Dedifferentiated amniotic fluid mesenchymal stem cell (primary cell): ENCODE measurements at regions not wholly inside any gene's neighbourhood (a gene's known extent, or its start where the extent isn't known, plus 50 kb on each side); places are given as distances from the start of the nearest gene placed in this dataset.

Experiments
- DNase-seq: peaks from one replicate; pipeline ENCODE4 v3.0.0-alpha.2; 2016; ENCODE audit errors: extremely low spot score

DNA sequence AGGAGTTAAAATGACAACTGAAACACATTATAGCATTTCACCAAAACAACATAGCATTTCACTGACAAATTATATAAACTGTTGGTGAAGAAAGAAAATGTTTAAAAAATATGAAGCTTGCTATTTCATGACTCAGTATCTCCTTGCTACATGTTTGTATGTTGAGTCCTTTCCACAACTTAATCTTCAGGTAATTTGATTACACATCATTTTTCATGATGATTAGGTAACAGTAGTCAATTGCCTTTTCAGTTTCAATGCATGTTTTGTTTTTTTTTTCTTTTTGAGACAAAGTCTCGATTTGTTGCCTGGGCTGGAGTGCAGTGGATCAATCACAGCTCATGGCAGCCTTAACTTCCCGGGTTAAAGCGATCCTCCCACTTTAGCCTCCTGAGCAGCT, 177.8 kb upstream of the PMFBP1 start:
- no peak for DNase-seq

DNA sequence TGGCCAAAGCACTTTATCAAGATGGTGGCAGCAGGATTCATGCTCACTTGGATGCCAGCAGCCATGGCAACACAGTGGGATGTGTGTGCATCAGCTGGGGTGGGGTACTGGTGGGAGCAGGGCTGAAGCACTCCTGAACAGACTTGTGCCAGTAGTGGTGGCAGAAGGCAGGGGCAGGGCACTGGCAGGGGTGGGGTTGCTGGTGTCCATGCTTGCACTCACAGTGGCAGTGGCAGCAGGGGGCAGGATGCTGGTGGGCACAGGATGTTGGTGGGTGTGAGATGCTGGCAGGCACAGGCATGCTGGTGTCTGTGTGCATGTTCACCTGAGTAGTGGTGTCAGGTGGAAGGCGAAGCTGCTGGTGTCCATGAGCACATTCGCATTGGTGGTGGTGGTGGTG, 161.0 kb upstream of the PMFBP1 start:
- DNase-seq = no peak

DNA sequence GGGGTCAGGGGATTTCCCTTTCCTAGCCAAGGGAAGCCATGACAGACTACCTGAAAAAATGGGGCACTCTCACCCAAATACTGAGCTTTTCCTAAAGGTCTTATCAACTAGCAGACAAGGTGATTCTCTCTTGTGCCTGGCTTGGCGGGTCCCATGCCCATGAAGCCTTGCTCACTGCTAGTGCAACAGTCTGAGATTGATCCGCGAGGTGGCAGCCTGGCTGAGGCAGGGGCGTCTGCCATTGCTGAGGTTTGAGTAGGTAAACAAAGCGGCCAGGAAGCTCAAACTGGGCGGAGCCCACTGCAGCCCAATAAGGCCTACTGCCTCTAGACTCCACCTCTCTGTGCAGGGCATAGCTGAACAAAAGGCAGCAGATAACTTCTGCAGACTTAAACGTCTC, 152.6 kb upstream of the PMFBP1 start:
- DNase-seq = no peak

DNA sequence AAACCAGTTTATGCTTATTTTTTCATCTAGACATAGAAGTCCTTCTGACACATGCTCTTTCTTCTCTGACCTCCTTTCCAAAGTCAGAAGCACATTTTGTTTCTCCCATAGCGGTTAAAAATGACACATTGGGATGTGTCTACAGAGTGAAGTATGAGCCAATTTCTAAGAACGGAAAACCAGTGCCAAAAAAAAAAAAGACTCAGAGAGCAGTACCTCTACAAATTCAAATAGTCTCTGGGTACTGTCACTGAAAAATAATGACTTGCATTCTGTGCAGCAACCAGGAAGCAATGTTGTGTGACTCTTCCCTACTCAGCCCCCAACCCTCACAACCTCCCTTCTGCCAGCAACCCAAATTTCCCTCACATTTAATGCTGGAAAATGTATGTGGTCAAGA, 145.5 kb upstream of the PMFBP1 start:
- no peak for DNase-seq

DNA sequence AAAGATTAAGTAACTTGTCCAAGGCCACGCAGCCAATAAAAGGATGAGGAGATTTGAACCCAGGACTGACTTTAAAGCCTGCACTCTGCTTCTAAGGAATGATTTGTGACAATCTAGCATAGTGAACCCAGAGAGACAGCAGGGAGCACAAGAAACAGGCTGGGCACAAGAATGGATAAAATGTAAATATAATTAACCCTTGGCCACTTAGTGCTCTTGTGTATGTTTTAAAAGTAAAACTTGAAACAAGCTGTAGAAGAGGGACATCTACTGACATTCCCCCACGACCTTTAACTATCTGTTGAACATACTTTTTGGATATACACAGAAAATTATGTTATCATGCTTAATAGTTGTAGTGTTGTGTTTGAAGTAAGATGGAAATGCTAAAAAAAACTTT, 141.9 kb upstream of the PMFBP1 start:
- no peak for DNase-seq

DNA sequence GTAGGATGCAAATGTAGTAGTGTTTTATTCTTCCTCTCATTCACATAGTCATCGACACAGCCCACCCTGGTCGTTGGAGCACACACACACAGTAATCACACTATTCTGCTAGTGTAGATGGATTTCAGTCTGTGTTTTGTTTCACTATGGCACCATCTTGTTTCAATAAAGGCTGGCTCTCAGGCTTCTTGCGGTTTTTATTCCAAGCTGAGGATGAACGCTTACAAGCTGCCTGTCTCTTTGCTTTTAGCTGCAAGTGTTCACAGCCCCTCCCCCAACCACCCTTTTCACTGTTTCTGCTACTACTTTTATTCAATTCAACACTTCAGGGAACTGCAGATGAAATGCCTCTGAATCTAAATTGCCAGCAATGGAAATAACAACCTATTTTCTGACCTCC, 140.9 kb upstream of the PMFBP1 start:
- peak; percentile 24 for DNase-seq

DNA sequence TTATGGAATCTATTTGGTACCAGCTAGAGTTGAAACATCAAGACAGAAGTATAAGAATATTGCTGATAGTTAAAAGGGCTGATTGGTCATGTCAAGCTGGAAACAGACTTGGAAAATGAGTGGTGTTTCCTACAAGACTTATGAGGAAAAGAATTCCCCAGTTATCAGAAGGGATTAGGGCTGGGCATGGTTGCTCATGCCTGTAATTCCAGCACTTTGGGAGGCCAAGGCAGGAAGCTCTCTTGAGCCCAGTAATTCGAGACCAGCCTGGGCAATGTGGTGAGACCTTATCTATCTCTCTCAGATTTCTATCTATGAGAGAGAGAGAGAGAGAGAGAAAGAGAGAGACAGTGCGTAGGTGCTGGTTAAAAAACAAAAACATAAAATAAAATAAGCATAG, 139.5 kb upstream of the PMFBP1 start:
- DNase-seq = peak; percentile 41

DNA sequence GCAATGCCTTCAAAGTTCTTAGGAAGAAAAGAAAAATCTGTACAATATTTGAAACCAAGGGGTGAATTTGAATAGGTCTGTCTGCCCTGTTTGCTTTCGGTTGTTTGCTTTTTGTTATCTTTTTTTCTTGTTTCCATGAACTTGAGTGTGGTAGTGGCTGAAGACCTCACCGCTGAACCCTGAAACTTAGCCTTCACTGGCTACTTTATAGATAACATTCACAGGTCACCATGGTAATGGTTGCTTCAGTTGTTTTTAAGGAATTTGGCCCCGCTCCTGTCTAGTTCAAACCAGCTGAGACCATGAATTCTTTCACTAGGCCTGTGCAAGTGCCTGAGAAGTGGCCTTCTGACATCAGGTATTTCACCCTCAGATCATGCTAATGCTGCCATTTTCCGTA, 137.0 kb upstream of the PMFBP1 start:
- DNase-seq = no peak

DNA sequence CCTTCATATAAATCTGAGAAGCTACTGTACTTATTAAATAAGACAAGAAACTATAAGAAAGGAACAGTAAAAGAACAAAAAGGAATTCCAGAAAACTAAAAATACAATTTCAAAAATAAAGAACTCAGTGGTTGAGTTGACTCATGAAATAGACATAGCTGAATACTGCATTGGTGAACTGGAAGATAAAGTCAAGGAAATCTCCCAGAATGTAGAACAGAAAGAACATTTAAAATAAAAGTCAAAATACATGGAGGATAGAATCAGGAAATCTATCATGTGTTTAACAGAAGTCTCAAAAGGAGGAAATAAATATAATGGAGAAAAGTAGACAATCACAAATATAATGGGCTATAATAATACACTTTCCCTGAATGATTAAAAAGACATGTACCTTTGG, 136.4 kb upstream of the PMFBP1 start:
- no peak for DNase-seq

DNA sequence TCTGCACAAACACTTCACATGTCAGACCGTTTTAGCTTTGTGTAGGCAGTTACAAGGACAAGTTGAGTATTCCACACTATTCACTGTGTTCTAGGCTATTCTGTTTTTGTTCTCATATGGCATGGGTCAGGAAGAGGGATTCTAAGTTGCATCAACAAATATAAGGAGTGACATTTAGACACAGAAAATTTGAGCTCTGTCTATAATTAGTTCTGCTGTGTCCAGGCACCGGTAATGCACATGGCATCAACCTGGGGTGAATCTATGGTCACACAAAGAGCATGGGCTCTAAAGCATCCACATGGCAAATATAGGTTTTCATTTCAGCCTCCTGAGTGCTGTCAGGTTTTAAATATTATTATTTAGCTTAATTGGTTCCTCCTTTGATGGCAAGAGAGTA, 130.4 kb upstream of the PMFBP1 start:
- no peak for DNase-seq

DNA sequence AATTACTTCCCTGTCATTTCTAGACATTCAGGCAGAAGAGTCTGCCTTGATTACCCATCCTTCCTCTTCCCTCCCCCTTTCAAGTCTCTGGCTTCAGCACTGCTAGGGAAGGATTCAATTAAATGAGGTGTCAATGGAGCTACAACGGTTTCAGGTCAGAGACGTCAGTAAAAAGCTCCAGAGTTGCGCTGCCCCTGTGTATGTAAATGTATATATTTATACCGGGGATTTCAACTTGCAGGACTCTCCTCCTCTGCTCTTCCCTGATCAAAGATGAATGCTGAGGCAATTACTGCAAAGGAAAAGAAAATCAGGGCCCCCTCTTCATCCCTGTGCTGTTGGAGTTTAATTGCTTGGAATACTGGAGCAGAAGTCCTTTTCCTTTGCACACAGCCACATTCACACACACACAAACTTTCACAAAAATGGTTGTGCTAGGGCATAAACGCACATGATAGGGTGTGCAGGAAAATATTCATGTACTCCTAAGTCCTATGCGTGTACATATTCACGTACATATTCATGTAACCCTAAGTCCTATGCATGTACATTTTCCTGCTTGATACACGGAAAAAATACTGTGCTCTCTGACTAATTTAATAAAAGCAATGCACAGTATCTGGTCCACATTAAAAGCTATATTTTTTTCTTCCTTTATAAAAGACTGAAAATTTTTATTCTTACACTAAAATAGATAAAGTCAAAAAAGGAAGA, 129.7 kb upstream of the PMFBP1 start:
- no peak for DNase-seq

DNA sequence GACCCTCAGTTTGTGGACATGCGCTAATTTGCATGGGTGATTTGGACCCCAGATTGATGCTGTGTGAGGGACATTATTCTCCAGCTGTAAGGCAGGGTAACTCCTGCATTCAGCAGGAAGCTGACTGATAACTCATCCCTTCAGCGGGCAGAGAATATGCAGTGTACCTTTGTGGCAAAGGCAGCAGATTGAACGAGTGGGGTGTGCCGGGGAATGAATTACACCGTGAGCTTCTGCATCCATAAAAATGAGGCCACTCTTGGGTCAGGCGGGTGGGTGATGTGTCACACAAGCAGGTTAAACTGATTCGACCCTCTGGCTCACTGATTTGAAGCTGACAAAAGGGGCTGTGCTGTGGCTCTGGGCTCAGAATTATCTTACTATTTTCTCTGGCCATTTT, 128.9 kb upstream of the PMFBP1 start:
- no peak for DNase-seq

DNA sequence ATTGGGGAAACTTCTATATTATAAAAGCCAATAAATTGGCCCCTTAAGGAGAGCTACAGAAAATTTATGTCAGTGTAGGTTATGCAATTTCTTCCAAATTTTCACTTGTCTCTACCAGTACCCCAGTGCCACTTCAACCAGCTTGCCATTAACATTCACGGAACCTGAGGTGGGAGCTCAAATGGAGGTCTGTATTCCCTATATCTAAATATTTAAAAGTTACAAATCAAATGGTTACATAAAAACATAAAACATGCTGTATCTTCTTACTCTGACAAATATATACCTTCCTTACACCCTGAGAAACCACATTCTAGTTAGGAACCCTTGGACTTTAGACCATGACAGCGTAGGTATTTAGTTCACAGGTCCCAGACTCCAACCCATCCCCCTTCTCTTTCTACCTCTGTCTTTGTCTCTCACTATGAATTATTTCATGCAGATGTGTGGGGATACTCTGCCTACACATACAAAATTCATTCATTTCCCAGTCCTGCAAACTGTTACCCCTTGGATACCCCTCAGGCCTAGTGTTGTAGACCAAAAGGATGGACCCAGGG, 127.8 kb upstream of the PMFBP1 start:
- no peak for DNase-seq

DNA sequence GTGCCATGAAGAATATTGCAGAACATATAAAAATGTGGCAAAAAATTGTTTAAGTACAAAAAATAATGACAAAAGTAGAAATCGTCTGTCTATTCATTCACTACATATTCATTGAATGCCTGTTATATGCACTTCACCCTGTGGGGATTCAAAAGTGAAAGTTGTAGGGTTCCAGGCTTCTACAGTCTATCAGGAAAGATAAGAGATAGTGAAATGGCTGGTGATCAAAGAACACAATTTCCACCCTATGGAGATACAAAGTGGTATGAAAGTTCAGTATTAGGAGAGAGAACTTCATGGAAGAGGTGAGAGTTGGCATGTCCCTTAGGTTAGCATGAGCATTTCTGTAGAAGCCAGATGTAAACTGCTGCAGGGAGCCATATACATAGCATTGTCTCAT, 127.0 kb upstream of the PMFBP1 start:
- DNase-seq = no peak

DNA sequence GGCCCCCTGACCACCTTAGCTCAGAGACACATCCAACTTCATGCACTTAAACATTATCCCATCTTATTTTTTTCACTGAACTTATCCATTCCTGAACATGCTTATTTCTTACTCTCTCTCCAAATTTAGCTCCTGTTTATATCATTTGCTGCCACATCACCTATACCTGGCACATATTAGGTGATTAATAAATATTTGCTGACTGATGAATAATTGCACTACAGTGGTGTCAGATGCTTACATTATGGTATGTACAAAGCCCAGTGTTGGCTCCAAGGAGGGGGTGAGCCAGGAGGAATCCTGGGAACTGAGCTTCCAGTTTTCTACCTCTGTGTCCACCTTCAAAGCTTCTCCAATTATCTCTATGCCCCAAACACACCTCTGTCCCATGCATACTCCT, 124.0 kb upstream of the PMFBP1 start:
- no peak for DNase-seq

DNA sequence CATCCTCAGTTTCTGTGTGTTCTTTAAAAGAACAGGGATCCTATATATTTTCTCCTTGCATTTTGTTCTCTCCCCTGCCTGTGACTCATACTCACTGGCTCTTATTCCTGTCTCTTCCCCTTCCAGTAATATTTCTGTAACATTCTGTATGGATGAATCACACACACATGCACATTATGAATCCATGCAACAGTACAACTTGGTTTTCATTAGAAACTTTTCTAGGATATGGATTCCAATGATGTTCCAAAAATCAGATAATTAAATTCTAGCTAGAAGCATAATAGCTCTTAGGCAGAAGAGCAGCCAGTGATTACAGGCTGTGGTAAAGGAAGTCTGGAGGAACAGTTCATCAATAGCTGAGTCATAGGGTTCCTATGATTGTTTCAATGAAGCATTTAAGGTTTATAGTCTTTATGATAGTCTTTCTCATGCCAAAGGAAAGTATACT, 119.6 kb upstream of the PMFBP1 start:
- peak; percentile 89 for DNase-seq

DNA sequence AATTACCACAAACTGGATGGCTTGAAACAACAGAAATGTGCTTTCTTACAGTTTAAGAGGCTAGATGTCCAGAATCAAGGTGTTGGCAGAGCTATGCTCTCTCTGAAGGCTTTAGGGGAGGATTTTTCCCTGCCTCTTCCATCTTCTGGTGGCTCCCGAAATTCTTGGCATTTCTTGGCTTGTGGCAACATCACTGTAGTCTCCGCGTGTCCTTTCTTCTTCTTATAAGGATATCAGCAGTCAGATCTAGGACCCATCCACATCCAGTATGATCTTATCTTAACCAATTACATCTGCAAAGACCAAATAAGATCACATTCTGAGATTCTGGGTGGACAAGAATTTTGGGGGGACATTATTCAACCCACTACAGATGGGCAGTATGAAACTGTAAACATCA, 119.2 kb upstream of the PMFBP1 start:
- DNase-seq = peak; percentile 17

DNA sequence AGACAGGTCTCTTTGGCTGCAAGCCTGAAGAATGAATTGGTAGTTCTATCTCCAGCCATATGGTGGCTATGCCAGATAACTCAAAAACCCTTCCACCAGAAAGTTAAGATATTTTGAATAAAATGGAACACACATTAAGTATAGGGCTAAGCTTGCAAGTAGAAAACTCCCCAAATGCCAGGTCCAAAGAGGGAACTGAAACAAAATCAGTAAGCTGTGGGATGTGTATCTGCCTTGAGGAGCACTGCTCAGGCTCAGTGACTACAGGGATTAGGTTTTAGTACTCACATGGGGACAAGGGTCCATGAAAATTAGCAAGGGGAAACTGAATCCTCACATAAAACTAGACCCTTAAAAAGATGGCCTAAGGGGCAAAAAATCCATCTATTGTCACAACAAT, 115.7 kb upstream of the PMFBP1 start:
- no peak for DNase-seq

DNA sequence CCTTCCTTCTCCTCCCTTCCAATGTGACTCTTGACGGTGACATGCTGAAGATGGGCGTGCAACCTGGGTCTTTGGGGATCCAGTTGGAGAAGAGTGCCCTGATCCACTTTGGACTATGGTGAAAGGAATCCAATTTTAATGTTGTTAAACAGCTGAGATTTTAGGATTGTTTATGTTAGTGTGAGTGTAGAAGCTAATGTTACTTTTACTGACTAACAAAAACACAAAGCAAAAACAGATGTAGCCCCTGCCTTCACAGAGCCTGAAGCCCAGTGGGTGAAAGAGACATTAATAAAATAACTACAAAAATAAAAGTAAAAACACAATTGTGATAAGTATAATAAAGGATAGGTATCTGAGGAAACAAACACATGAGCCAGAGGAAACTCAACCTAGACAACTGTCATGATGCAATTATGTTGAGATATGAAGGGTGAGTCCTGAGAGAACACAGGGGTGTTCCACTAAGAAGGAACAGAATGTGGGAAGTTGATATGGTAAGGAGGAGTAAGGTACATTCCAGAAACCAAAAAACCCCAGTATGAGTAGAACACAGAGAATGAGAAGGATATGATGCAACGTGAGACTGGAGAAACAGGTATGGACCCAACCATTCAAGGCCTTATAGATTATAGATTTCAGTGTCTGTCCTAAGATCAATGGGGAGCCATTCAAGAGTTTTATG, 115.1 kb upstream of the PMFBP1 start:
- DNase-seq = no peak

DNA sequence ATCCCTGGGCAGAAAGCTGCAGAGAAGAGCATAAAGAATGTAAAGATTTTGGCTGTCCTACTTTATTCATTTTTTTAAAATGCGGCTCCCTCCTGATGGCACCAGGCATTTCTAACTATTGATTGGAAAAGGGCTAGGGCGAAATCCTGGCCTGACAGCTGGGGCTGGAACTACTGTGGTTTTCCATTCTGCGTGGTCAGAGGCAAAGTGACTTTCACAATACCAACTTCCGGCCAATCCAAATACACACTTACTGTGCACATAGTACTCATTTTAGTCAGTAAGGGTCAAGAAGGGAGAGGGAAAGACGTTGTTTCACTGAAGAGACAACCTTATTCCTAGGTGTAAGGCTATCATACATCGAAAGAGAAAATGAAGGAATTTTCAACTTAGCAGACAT, 113.8 kb upstream of the PMFBP1 start:
- DNase-seq = no peak

DNA sequence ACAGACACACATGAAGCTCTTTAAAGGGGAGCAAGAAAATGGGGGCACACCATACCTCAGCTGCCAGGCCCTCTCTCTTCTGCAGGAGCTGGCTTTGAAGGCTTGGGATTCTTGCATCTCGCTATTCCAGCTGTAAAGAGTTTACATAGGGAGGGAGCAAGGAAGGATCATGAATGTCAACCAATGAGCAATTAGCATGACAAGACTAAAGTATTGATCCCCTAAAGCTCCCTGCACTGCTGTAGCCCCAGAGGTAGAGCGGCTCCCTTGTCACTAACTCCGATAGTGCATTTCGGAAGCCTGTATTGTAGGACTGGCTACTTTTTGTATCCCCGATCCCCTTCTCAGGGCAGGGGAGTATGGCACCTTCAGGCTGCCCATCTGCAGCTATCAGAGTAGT, 113.4 kb upstream of the PMFBP1 start:
- DNase-seq = no peak

DNA sequence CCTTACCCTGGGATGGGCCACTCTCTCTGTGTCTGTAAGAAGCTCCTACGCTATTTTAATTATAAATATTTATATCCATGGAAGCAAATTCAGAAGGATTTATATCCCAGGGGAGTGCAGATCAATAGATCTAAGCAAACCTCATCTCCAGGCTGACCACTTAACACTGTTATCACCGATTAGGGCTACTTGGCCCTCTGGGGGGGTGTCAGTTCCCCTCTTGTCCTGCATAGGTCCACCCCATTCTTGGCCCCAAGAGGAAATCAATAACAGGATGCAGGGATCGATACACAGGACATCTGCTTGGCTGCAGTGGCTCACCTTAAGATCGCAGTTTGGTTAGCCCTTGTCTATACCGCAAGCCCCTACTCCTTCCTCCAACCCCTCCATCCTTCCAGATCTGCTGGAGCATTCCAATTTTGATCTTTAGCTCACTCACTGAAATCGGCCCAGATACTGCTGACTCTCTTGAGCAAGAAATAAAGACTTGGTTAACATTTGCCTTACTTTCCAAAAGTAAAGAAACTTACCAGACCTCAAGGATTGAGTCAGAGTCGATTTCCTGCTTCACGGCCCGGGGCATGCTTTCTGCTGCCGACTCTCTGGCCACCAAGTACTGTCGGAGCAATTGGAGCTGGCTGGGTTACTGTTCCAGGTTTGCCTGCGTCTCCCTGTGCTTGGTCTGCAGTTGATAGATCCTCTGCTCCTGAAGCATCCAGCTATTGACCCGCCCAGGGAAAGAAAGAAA, 112.3 kb upstream of the PMFBP1 start:
- no peak for DNase-seq

DNA sequence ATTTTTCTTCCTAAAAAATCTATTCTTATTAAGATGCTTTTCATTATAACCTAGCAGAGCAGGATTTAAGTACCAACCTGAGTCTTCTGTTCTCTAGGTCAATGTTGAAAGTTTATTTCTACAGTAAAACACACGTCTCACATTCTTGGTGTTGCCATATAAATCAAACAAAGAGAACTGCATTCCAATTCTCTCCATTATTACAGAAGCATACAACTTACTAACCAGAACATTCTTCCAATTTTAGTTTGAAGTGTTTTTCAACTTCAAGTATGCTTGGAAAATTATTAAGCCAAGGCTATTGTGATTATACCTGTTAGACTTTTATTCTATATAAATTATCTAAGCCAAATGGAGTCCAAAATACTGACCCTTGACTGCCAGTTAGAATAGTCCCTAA, 110.4 kb upstream of the PMFBP1 start:
- no peak for DNase-seq
